ENCODE measurements at regions not wholly inside any gene's neighbourhood (a gene's known extent, or its start where the extent isn't known, plus 50 kb on each side); places are given as distances from the start of the nearest gene placed in this dataset.

GRCh38 chr18:2075499-2075898 is 495.8 kb downstream of the METTL4 start:
- H3K9ac ChIP-seq (ENCODE audit: extremely low read depth, low read length, poor library complexity, severe bottlenecking): no peak overlapping the region
- Mint-ChIP-seq H3K4me1 (peaks cover 21% of the 10 kb centered on the region), H3K36me3 (ENCODE audit: low read depth) (peaks cover 5% of the 10 kb centered on the region), H3K4me3 (no peak overlapping the region), H3K27ac (no peak overlapping the region), H3K27me3 (ENCODE audit: insufficient read depth) (no peaks in the 10 kb centered on the region), H3K9me3 (peaks cover 4% of the 10 kb centered on the region)
- H3K27me3 ChIP-seq (ENCODE audit: control insufficient read depth, insufficient read depth, low read length, poor library complexity, severe bottlenecking): no peaks in the 10 kb centered on the region
- WGBS, 2 experiments (ENCODE audit: insufficient coverage in 1 of 2, insufficient read length in 1 of 2): 52% methylated on average over 1 of the region's 1 CpG; no CpG with 5 or more reads in 1 of the 2 experiments
- TF ChIP-seq CTCF (conservative IDR thresholded peaks at IDR 0.05): no peak
- peaks cover 11% of the 10 kb centered on the region for H3K9me3 ChIP-seq (ENCODE audit: control insufficient read depth, low read length)
- no peaks in the 10 kb centered on the region for H3K36me3 ChIP-seq (ENCODE audit: control insufficient read depth, insufficient read depth, low read length)
- no peak for DNase-seq
- no peaks in the 10 kb centered on the region for H3K4me1 ChIP-seq (ENCODE audit: control insufficient read depth, insufficient read depth, low read length)
- H3K4me3 ChIP-seq (ENCODE audit: low read length): no peak overlapping the region
- H3K27ac ChIP-seq (ENCODE audit: low read depth, low read length): no peak overlapping the region

GRCh38 chr18:2082676-2083075 is 488.6 kb downstream of the METTL4 start:
- Histone ChIP-seq H3K4me3 (ENCODE audit: low read length) (no peak overlapping the region), H3K36me3 (ENCODE audit: control insufficient read depth, insufficient read depth, low read length) (no peaks in the 10 kb centered on the region), H3K9me3 (ENCODE audit: control insufficient read depth, low read length) (peaks cover 4% of the 10 kb centered on the region), H3K27ac (ENCODE audit: low read depth, low read length) (no peak overlapping the region), H3K9ac (ENCODE audit: extremely low read depth, low read length, poor library complexity, severe bottlenecking) (no peak overlapping the region), H3K27me3 (ENCODE audit: control insufficient read depth, insufficient read depth, low read length, poor library complexity, severe bottlenecking) (no peaks in the 10 kb centered on the region), H3K4me1 (ENCODE audit: control insufficient read depth, insufficient read depth, low read length) (no peaks in the 10 kb centered on the region)
- Mint-ChIP-seq H3K4me1 (peaks cover 7% of the 10 kb centered on the region), H3K4me3 (no peak overlapping the region), H3K27ac (no peak overlapping the region), H3K36me3 (ENCODE audit: low read depth) (no peaks in the 10 kb centered on the region), H3K27me3 (ENCODE audit: insufficient read depth) (no peaks in the 10 kb centered on the region), H3K9me3 (no peaks in the 10 kb centered on the region)
- DNase-seq: no peak
- no peak for TF ChIP-seq CTCF (conservative IDR thresholded peaks at IDR 0.05)
- WGBS, 2 experiments (ENCODE audit: insufficient coverage in 1 of 2, insufficient read length in 1 of 2): 90 to 100% methylated on average over 1 of the region's 1 CpG

- H3K27ac Mint-ChIP-seq: no peak overlapping the region
- H3K27me3 ChIP-seq (ENCODE audit: control insufficient read depth, insufficient read depth, low read length, poor library complexity, severe bottlenecking): no peaks in the 10 kb centered on the region
- DNase-seq: peak; percentile 80
Measured at GRCh38 chr18:2083691-2084090, 487.6 kb downstream of the METTL4 start.

More at GRCh38 chr18:2083691-2084090, 487.6 kb downstream of the METTL4 start:
- Mint-ChIP-seq H3K9me3 (no peaks in the 10 kb centered on the region), H3K36me3 (ENCODE audit: low read depth) (no peaks in the 10 kb centered on the region), H3K27me3 (ENCODE audit: insufficient read depth) (no peaks in the 10 kb centered on the region), H3K4me1 (peaks cover 4% of the 10 kb centered on the region), H3K4me3 (no peak overlapping the region)
- Histone ChIP-seq H3K9me3 (ENCODE audit: control insufficient read depth, low read length) (no peaks in the 10 kb centered on the region), H3K4me1 (ENCODE audit: control insufficient read depth, insufficient read depth, low read length) (peaks cover 4% of the 10 kb centered on the region), H3K36me3 (ENCODE audit: control insufficient read depth, insufficient read depth, low read length) (no peaks in the 10 kb centered on the region), H3K4me3 (ENCODE audit: low read length) (no peak overlapping the region), H3K9ac (ENCODE audit: extremely low read depth, low read length, poor library complexity, severe bottlenecking) (no peak overlapping the region), H3K27ac (ENCODE audit: low read depth, low read length) (no peak overlapping the region)
- TF ChIP-seq CTCF (conservative IDR thresholded peaks at IDR 0.05): peak; percentile 90
- 38 to 42% methylated on average over 3 of the region's 3 CpGs for WGBS, 2 experiments (ENCODE audit: insufficient coverage in 1 of 2, insufficient read length in 1 of 2)
